DMS114 treated with DMSO at 0.1 percent for 48 hours (cell line): ENCODE measurements at regions not wholly inside any gene's neighbourhood (a gene's known extent, or its start where the extent isn't known, plus 50 kb on each side); places are given as distances from the start of the nearest gene placed in this dataset.

Experiments used
- DNase-seq: peaks from one replicate; lab custom pipeline; 2025; ENCODE audit not compliant: unreplicated experiment; lab: John Stamatoyannopoulos, UW

GRCh38 chr7:97601931-97602457 is 129.9 kb upstream of the TAC1 start:
- DNase-seq, result no peak

- no peak for DNase-seq
Measured at GRCh38 chr7:97620495-97620894, 111.4 kb upstream of the TAC1 start.

- no peak for DNase-seq
Measured at GRCh38 chr7:97623333-97623732, 108.6 kb upstream of the TAC1 start.

GRCh38 chr7:97630116-97630515 is 101.8 kb upstream of the TAC1 start:
- DNase-seq, result no peak

GRCh38 chr7:97635622-97636021 is 96.3 kb upstream of the TAC1 start:
- no peak for DNase-seq

- DNase-seq, result no peak
Measured at GRCh38 chr7:97639036-97639435, 92.8 kb upstream of the TAC1 start.

GRCh38 chr7:97659363-97660045 is 72.4 kb upstream of the TAC1 start:
- no peak for DNase-seq

GRCh38 chr7:97667359-97667758 is 64.5 kb upstream of the TAC1 start:
- no peak for DNase-seq

- DNase-seq, result no peak
Measured at GRCh38 chr7:97671571-97671970, 60.3 kb upstream of the TAC1 start.

GRCh38 chr7:97680622-97681021 is 51.3 kb upstream of the TAC1 start:
- DNase-seq, result no peak
